ENCODE measurements at regions not wholly inside any gene's neighbourhood (a gene's known extent, or its start where the extent isn't known, plus 50 kb on each side); places are given as distances from the start of the nearest gene placed in this dataset.

DNA sequence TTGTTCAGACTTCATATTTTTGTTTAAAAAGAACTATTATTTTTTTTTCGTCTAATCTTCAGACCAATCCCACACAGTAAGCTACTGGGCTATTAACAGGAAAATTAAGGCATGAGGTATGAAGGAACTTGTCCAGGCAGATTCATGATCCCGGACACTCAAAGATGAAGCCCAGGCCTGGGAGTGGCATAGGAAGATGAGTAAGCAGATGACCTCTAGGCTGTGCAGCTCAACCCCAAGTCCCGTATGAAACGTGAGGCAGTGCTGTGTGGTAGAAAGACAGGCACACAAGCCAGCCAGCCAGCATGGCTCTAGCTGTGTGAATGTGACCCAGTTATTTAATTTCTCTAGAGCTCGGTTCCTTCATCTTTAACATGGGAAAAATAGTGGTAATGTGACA is 231.9 kb downstream of the CLIC5 start:
- no peaks in the 10 kb centered on the region for H3K36me3 ChIP-seq
- no peak overlapping the region for H3K27ac ChIP-seq
- H3K4me3 ChIP-seq, result no peak overlapping the region
- no peaks in the 10 kb centered on the region for H3K9me3 ChIP-seq
- DNase-seq (no peak), ATAC-seq (no peak)
- no peaks in the 10 kb centered on the region for H3K4me1 ChIP-seq
- TF ChIP-seq, protein P1, sequence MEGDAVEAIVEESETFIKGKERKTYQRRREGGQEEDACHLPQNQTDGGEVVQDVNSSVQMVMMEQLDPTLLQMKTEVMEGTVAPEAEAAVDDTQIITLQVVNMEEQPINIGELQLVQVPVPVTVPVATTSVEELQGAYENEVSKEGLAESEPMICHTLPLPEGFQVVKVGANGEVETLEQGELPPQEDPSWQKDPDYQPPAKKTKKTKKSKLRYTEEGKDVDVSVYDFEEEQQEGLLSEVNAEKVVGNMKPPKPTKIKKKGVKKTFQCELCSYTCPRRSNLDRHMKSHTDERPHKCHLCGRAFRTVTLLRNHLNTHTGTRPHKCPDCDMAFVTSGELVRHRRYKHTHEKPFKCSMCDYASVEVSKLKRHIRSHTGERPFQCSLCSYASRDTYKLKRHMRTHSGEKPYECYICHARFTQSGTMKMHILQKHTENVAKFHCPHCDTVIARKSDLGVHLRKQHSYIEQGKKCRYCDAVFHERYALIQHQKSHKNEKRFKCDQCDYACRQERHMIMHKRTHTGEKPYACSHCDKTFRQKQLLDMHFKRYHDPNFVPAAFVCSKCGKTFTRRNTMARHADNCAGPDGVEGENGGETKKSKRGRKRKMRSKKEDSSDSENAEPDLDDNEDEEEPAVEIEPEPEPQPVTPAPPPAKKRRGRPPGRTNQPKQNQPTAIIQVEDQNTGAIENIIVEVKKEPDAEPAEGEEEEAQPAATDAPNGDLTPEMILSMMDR (IDR thresholded peaks at IDR 0.05), result no peak
- intact Hi-C loops (cut with DNase I), result no loop called here
- no peaks in the 10 kb centered on the region for H3K27me3 ChIP-seq

DNA sequence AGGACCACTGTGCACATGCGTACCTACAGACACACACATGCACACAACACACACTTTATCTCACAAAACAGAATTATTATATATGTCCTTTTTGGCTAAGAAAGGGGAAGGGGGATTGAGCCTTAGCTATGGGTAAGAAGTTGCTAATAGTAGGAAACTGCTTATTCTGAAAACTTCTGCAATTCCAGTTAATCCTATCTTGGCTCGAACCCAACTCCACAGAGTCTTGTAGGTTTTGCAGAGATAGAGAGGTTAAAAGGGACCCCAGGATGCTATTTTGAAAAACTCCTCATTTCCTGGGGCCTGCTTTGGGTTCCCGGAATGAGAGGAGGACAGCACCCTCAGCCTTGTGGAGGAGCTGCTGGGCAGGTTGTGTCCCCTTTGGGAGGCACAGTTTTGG is 233.8 kb downstream of the CLIC5 start:
- H3K27ac ChIP-seq, result no peak overlapping the region
- no peaks in the 10 kb centered on the region for H3K4me1 ChIP-seq
- TF ChIP-seq, protein P1 (IDR thresholded peaks at IDR 0.05), result no peak
- no peaks in the 10 kb centered on the region for H3K27me3 ChIP-seq
- ATAC-seq (no peak), DNase-seq (no peak)
- intact Hi-C loops (cut with DNase I), result no loop called here
- no peaks in the 10 kb centered on the region for H3K36me3 ChIP-seq
- no peaks in the 10 kb centered on the region for H3K9me3 ChIP-seq
- H3K4me3 ChIP-seq, result no peak overlapping the region

DNA sequence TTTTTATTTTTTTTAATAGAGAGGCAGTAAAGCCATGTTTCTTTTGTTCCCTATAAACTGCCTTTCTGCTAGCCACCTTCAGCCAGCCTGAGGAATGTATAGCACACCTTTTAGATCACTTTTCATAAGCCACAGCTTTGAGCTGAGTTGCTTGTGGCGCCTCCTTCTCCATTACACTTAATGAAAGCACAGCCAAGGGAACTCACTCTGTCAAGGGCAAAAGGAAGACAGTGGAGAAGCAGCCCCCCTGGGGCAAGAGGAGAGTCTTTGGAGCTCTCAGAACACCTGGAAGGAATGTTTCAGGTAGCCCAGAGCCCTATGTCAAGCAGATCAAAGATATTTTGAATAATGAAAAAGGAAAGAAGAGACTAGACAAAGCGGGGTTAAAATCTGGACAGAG is 235.1 kb downstream of the CLIC5 start:
- H3K4me1 ChIP-seq, result no peaks in the 10 kb centered on the region
- no peaks in the 10 kb centered on the region for H3K9me3 ChIP-seq
- H3K36me3 ChIP-seq, result no peaks in the 10 kb centered on the region
- ATAC-seq (no peak), DNase-seq (no peak)
- intact Hi-C loops (cut with DNase I), result no loop called here
- H3K27ac ChIP-seq, result no peak overlapping the region
- TF ChIP-seq, protein P1 (IDR thresholded peaks at IDR 0.05), result no peak
- no peaks in the 10 kb centered on the region for H3K27me3 ChIP-seq
- no peak overlapping the region for H3K4me3 ChIP-seq

DNA sequence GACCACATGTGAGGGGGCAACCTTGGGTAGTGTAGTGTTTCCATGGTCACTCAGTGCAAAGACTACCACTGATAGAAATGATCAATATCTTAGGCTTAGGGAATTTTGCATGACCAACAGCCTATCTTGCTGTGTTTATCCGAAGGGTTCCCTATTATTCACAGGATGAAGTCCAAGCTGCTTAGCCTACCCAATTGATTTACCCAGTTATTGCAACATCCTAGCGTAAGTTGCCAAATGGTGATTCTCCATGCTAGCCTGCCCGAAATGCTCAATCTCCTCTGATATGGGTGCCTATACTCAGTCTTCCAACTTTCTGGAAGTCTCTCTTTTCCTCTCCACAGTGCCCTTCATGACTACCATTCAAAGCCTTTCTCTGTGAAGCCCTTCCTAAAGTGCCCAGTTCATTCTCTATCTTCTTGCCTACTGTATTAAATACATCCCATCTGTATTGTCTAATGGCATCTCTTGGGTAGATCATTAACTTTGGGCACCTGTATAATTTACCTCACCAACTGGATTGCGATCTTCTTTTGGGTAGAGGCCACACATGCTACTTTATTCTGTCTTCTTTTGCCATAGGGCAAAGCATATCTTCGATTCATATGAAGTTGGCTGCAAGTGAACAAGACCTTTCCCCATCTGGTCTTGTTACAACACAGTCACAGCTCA is 240.5 kb downstream of the CLIC5 start:
- no peaks in the 10 kb centered on the region for H3K36me3 ChIP-seq
- H3K27me3 ChIP-seq, result no peaks in the 10 kb centered on the region
- H3K4me3 ChIP-seq, result no peak overlapping the region
- TF ChIP-seq, protein P1 (IDR thresholded peaks at IDR 0.05), result no peak
- intact Hi-C loops (cut with DNase I), result no loop called here
- H3K9me3 ChIP-seq, result no peaks in the 10 kb centered on the region
- H3K27ac ChIP-seq, result no peak overlapping the region
- no peak for DNase-seq
- ATAC-seq, result no peak
- no peaks in the 10 kb centered on the region for H3K4me1 ChIP-seq

DNA sequence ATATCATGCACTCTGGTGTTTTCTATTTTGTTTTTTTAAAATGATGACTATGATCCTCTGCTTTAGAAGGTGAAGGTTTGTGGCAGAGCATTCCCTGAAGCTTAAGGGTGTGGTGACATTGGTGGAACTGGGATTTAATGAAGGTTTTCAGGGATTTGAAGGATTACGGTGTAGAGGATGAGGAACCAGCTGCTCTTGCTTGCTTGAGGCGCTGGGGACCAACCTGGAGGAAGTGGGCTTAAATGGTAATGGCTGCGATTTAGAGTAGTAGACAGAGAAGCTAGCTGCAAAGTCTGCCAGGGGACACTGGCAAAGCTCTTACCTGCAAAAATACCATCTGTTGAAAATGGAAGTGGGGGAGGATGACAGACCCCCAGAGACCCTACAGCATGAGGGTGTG is 241.8 kb downstream of the CLIC5 start:
- Histone ChIP-seq H3K4me3 (no peak overlapping the region), H3K27ac (no peak overlapping the region), H3K27me3 (no peaks in the 10 kb centered on the region), H3K36me3 (no peaks in the 10 kb centered on the region), H3K4me1 (no peaks in the 10 kb centered on the region), H3K9me3 (no peaks in the 10 kb centered on the region)
- TF ChIP-seq, protein P1 (IDR thresholded peaks at IDR 0.05), result no peak
- intact Hi-C loops (cut with DNase I), result no loop called here
- DNase-seq (no peak), ATAC-seq (no peak)

All from upper lobe of right lung (tissue), 1 donor.